Astrocyte of the spinal cord (primary cell): ENCODE measurements at regions not wholly inside any gene's neighbourhood (a gene's known extent, or its start where the extent isn't known, plus 50 kb on each side); places are given as distances from the start of the nearest gene placed in this dataset.

Experiments
- DNase-seq: peaks from one replicate; pipeline ENCODE4 v3.0.0; 2011; ENCODE audit warnings: low read depth, low spot score
- H3K4me3 ChIP-seq: 2 replicates; pipeline ENCODE4 v1.5.1; 2011; ENCODE audit warnings: low read depth, mild to moderate bottlenecking, low read length, moderate library complexity
- in situ Hi-C: cut with HindIII; loops from 2 replicates; pipeline ENCODE4 v1.10.0; 2017; ENCODE audit warnings: low sequenced_read_pairs
- TF ChIP-seq, protein P1 (sequence below): IDR thresholded peaks from 2 replicates; pipeline ENCODE4 v1.5.1; 2012; ENCODE audit warnings: low read depth, mild to moderate bottlenecking, low read length, inconsistent platforms

DNA sequence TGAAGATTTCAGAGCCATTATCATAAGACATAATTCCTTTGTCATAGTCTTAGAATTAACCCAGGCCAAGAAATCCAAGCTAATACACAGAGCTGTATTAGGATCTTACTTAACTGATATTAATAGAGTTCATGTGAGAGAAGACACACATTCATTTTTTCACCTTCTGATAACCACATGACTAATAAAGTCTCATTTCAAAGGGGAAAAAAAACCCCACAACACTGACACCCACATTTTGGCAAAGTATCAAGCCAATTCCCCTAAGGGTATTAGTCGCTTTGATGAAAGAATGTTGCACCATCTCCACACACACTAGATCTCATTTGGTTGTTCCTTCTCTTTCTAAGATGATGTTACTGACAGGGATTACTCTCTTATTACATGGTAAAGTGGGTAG lies 344.4 kb upstream of the ESRRG start:
- in situ Hi-C loops = no loop called here
- no peak overlapping the region for H3K4me3 ChIP-seq
- TF ChIP-seq, protein P1, sequence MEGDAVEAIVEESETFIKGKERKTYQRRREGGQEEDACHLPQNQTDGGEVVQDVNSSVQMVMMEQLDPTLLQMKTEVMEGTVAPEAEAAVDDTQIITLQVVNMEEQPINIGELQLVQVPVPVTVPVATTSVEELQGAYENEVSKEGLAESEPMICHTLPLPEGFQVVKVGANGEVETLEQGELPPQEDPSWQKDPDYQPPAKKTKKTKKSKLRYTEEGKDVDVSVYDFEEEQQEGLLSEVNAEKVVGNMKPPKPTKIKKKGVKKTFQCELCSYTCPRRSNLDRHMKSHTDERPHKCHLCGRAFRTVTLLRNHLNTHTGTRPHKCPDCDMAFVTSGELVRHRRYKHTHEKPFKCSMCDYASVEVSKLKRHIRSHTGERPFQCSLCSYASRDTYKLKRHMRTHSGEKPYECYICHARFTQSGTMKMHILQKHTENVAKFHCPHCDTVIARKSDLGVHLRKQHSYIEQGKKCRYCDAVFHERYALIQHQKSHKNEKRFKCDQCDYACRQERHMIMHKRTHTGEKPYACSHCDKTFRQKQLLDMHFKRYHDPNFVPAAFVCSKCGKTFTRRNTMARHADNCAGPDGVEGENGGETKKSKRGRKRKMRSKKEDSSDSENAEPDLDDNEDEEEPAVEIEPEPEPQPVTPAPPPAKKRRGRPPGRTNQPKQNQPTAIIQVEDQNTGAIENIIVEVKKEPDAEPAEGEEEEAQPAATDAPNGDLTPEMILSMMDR = no peak
- DNase-seq = no peak

DNA sequence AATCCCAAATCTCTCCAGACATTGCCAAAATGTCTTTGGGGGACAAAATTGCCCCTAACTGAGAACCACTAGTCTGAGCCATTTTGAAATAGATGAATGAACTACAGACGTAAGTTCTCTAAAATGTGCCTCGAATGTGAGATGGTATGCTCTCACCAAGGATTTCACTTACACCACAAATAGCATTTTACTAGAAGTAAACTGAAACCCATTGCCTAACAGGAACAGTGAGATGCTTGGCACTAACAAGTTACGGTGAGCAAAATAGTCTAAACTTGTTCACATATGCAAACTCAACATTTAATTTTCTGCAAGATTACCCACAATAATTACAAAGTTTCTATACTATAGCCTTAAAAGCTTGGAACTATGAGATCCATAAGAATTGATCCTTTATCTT lies 343.6 kb upstream of the ESRRG start:
- H3K4me3 ChIP-seq = no peak overlapping the region
- in situ Hi-C loops = no loop called here
- TF ChIP-seq, protein P1 = no peak
- no peak for DNase-seq

DNA sequence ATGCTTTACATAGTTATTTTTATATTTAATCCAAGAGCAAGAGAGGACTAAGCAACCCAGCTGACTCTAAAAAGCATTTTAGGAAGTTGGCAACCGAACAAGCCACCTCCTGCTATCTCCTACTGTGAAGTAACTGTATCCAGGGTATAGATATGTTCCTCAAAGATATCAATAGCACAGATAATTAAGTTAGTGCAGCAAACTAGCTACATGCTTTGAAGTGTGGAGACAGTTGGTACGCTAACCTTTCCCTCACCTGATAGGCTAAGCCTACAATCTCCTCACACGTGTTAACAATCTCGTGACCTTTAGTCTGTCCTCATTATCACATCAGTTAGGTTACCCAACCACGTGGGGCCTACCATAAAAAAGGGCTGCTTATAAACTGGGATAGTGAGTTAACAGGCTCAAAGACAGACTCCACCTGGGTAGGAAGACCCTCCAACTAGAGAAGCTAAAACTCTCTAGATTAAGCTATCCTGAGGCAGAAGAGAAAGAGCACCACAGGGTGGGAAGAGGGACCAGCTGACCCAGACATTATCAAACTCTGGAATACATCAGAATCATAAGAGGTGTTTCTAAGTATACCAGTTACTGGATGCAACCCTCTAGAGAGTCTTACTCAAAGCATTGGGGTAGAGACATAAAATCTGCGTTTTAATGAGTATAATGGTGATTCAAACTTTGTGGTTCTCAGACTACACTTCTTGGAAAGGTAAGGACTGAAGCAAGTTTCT lies 340.1 kb upstream of the ESRRG start:
- no peak for DNase-seq
- TF ChIP-seq, protein P1 = no peak
- H3K4me3 ChIP-seq = no peak overlapping the region
- in situ Hi-C loops = no loop called here

DNA sequence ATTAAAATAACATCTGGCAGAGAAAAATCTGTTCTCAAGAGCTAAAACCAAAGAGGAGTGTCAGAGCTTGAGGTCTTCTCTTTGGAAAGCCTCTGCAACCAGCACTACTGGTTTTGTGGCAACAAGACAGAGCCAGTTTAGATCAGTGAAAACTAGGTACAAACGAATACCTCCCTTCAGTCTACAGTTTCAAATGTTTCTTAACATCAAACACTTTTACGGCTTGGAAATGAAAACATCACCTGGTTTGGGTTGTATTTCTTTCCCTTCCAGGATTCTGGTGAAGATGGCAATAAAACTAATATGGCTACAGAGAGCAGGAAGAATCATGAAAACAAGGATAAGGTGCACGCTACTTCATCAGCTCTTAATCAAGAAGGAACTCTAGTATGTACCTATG lies 339.4 kb upstream of the ESRRG start:
- DNase-seq = no peak
- in situ Hi-C loops = no loop called here
- no peak overlapping the region for H3K4me3 ChIP-seq
- TF ChIP-seq, protein P1 = no peak

DNA sequence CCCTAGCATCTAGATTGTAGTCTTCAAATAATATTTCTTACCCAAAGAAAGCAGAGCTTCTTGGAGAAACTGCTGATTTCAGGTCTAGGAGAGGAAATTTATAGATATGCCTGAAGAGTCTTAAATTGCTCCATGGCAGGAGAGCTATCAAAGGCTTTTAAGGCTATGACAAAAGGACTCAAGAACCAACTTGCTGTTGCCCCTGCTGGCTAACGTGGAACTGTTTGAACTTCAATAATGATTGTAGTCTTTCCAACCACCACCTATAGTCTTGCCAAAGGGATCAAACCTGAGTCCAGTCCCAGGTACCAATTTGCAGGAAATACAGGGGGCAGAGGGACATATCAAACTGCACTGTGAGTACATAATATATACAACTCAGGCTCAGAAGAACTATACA lies 336.2 kb upstream of the ESRRG start:
- DNase-seq = no peak
- H3K4me3 ChIP-seq = no peak overlapping the region
- TF ChIP-seq, protein P1 = no peak
- in situ Hi-C loops = no loop called here

DNA sequence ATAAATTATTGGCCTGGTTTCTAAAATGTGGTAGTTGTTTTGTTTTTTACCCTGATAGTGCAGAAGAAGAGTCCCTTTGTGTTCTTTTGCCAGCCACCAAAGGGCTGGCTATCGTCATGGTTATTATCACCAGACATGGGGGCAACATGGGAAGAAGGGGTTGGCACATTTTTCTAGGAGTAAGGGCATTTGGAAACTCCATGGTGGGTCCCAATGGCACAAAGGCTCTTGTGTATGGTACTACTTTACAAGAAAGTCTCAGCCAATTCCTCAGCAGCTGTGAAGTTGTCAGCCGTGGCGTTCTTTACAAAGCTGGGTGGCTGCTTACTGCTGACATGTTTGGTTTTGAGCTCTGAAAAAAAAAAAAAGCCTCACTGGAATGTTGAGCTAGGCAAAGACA lies 330.4 kb upstream of the ESRRG start:
- in situ Hi-C loops = no loop called here
- no peak overlapping the region for H3K4me3 ChIP-seq
- no peak for DNase-seq
- TF ChIP-seq, protein P1 = no peak
